SK-N-DZ (cell line): ENCODE measurements at regions not wholly inside any gene's neighbourhood (a gene's known extent, or its start where the extent isn't known, plus 50 kb on each side); places are given as distances from the start of the nearest gene placed in this dataset.

Experiments used
- DNase-seq: peaks from one replicate; pipeline ENCODE4 v3.0.0-alpha.2; 2015; ENCODE audit warnings: low spot score

DNA sequence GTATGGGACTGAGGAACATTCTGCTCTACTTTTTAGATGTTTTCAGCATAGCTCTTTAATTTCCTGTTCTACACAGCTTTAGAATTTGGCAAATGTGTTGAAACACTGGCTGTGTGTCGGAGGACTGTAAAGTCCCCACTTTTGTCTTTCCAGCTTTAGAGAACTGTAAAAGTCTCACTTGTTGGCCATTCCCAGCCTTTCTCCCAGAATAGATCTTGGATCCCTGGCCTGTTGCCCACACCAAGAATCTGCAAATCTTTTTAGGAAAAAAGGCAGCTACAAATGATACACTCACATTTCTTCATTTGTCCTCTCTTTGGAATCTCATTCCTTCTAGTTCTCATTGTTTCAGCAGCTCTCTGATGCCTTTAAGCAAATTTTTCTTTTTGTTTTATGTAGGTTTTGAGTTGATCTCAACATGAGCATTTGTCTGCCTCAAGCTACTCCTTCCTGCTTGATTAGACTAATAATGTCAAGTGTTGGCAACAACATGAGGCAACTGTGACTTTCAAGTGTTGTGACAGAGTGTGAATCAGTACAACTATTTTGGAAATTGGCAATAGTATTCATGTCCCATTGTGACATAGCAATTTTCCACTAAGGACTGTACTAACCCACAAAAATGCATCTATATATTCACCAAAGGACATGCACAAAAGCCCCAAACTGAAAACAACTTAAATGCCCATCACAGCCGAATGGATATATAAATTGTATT is 610.8 kb downstream of the EPHA4 start:
- DNase-seq, result no peak

DNA sequence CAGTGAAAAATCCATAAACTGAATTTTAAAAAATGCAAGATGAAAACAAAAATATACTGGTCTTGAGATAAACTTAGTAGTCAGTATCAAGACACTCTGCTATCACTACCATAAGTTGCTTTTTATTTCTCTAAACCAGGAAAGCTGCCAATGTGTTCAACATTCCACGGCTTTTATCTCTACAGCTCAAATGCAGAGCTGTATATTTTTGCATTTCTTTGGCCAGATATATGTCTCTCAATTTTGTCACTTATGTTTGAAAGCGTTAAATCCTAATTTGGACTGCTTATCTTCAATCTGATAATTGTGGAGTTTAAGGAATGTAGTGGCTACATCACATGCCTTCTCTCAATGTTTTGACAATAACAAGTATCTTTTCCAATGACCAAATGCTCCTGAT is 609.5 kb downstream of the EPHA4 start:
- DNase-seq, result no peak

DNA sequence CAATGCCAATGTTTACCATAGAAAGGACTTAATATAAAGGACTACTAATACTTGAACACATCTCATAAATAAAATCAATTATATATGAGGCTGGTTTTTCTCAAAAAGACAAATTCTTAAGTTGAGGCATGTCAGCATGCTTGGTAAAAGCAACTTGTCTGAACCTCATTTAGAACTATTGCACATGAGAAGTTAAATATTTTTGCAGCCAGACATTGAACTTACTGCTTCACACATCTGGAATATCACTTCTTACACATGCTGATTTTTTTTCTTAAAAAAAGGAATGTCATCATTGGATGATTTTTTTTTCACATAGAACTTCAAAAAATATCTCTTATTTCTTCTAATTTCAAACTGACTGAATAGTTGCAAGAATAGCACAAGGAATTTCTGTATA is 609.0 kb downstream of the EPHA4 start:
- DNase-seq, result no peak

DNA sequence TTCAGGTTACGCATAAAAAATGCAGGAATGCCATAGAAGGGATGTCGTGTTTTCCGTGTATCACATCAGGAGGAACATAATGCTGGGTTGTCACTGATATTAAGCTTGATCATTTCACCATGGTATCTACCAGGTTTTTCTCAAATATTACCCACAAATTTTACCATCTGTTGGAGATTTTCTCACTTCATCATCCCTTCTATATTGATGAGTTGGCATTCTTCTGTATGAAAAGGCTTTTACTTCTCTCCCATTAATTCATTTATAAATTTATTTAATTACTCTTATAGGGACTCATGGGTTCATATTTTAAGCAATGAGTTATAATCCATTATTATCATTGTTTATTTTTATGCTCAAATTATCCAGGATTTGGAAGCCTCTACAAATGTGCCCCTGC is 608.2 kb downstream of the EPHA4 start:
- DNase-seq, result no peak

DNA sequence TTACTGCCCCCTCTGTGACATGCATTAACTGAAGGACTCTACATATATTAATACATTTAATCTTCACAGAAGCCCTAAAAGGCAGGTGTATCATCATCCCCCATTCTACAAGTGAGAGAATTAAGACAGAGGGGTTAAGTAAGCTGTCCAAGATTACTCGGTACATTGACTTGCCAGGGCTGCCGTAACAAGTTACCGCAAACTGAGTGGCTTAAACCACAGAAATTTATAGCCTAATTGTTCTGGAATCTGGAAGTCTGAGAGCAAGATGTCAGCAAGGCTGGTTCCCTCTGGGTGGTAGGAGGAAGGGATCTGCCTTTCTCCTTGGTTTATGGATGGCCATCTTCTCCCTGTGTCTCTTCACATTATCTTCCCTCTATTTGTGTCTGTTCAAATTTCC is 605.5 kb downstream of the EPHA4 start:
- no peak for DNase-seq

DNA sequence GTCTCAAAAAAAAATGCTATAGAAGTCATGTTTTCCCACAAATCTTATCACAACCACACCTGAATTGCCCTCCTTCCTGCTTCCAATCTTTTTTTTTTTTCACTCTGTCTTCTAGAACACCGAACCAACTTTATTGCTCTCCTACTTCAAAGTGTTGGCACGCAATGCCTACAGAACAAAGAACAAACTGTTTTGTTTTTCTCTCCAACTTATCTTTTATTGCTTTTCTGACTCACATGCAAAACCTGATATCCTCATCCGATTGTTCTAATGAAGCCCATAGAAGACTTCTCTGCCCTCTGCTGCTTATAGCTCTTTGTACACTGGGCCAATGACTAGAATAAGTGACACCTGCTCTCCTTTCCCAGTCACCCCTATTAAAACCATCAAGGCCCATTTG is 602.8 kb downstream of the EPHA4 start:
- DNase-seq, result no peak

DNA sequence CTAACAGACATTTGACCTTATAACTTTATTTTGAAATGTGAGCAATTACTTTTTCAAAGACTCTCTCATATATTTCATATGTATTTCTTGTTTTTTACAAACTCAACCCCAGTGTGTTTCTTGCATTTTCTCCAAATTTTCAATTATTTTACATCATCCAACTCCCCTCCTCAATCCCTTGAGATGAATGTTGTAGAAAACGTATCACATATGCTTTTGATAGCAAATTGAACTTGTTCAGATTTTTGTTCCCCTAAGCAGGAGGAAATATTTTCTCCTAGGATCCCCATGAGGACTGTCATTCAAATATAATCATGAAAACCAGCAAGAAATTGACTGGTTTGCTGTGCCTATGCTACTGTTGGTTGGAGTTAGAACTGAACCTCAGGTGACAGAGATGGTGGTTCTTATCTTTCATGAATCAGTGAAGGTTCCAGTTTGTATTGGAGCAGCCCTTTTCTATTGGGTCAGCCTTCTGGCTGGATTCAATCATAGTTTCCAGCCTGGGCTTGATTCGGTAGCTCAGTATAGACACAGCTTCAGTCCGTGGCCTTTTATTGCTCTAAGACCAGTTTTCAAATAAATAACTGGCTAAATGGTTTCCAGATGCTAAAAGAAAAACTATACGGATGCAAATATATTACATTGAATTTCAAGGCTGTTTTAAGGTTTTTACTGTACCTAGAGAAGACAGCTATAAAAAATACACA is 591.0 kb downstream of the EPHA4 start:
- no peak for DNase-seq

DNA sequence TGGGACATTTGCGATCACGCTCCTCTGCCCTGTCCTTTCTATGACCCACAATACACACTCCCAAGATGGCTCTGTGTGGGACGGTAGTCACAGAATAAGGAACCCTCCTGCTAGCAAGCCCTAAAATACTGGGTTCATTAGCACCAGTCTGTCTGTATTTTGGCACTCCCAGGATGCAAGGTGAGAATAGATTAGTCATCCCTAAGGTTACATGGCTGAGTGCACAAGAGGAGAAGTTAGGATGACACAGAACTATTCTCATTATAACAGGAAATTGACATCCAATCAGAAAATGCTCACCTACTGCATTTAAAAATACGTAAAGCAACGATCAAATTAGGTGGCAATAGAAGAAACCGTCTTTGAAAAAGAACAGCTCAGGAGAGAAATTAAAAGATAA is 590.2 kb downstream of the EPHA4 start:
- no peak for DNase-seq

DNA sequence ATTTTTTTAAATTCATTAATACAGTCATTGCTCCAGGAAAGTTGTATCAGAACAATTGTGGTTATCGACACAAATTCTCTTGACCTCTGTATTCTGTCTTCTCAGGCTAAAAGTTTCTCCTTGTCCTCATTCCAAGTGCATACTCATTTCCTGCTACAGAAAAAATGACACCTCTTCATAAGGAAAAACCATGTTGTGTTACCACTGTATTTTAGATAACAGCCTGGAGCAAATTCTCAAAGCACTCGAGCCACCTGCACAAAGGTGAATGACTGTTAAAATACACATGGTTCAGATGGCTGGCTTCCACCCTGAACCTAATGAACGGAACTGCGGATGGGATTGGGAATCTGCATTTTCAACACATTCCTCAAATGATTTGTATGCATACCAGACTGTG is 586.5 kb downstream of the EPHA4 start:
- DNase-seq, result no peak

DNA sequence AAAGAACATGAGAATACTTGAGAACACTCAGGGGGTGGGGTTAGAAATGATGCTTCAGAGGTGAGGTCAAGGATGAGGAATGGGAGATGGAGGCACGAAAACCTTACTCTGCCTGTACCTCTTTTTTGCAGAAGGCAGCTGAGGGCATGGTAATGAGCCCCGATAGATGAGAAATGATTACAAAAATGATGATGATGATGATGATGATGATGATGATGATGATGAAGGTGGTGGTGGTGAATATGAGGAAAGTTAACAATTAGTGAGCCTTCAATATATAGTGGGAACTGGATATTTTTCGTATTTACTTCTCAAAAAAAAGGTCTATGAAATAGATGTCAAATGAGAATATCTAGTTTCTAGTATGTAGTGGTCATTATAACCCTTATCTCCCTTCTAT is 584.3 kb downstream of the EPHA4 start:
- DNase-seq, result no peak

DNA sequence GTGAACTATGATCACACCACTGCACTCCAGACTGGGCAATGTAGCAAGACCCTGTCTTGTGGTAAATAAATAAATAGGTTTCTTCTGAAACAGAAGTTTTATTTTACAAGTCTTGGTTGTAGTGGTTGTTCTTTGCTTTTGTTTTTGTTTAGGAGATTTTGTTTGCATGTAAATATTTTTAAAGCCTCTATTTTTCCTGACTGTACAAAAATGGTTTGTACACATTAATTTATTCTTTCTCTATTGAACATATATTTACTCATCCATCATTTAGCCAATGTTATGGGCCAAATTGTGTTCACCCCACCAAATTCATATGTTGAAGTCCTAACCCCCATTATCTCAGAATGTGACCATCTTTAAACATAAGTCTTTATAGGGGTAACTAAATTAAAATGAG is 580.1 kb downstream of the EPHA4 start:
- no peak for DNase-seq

DNA sequence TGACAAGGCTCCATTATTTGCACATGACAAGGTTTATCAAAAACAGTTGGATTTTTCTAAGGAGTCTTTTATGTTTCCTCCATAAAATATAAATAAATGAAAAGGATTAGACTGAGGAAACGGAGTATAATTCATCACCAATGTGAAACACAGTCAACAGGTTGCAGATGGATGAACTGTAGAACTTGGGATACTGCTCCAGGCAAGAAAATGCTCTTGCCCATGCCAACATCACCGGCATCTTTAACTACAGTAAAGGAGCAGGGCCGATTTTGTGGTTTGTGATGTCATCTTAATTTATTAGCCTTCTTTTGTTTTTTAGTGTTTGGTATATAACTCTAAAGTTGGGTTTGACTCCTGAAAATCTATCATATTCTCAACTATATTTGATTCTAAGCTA is 577.3 kb downstream of the EPHA4 start:
- no peak for DNase-seq

DNA sequence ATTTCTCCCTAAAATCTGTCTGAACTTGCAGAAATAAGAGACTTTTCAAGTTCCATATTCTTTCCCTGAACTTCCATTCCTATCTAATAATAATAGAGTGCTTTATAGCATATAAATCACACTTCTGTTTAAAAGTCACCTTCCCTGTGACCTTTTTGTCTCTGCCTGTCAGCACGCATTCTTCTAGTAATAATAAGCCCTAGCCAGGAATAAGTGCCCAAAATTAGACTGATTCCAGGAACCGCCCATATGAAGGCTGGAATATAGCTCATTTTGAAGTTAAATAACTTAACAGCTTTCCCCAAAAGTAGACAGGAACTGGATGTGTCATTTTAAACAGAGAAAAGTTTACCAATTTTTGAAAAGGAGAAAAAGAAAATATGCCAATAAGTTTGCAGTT is 576.5 kb downstream of the EPHA4 start:
- DNase-seq, result no peak

DNA sequence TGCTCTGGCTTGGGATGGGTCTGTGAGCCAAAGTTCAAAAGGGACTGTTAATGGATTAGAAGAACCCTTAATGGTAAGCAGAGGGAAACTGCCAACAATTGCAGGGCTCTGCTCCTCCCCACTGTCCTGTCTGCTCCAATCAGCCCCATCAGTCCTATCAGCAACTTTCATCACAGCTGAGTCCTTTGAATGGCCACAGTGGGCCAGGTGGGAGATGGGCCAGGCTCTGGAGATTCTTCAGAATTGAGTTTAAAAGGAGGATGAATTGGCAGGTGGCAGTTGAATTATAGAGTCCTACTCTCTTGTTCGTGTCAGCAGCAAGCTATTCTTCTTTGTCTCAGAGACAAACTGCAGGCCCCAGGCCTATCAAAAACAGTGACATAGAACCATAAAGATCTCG is 573.9 kb downstream of the EPHA4 start:
- peak; percentile 73 for DNase-seq

DNA sequence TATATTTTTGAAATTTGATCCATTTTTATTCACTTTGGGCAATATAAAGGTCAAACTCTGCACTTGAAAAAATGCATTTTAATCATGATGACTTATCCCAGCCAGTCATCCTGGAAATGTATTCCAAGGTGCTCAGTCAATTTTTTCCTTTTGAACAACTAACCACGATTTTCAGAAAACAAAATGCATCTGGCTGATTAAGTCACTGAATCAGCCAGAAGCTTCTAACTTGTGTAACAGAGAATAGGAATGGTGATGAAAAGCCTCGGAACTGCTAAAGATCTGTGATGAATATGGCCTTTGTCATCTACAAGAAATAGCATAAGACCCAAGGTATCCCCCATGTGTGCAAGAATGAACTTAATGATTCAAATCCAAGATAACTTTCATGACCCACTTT is 572.7 kb downstream of the EPHA4 start:
- DNase-seq, result no peak

DNA sequence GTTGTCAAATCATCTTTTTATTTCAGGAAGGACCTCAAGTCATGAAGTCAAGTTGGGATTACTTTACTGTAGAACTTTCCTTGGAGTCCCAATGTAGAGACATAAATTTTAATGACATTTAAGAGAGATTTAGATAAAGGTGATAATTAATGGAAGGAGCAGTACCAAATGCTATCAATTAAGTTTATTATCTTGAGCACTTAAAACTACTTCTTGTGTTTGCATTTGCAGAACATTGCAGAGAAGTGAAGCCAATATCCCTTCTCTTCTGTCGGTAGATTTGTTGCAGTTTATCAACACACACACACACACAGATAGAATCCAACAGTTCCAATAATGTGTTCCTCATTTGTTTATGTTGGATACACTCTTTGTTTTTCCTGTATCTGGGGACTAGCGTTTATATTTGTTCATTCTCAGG is 570.7 kb downstream of the EPHA4 start:
- DNase-seq, result no peak

DNA sequence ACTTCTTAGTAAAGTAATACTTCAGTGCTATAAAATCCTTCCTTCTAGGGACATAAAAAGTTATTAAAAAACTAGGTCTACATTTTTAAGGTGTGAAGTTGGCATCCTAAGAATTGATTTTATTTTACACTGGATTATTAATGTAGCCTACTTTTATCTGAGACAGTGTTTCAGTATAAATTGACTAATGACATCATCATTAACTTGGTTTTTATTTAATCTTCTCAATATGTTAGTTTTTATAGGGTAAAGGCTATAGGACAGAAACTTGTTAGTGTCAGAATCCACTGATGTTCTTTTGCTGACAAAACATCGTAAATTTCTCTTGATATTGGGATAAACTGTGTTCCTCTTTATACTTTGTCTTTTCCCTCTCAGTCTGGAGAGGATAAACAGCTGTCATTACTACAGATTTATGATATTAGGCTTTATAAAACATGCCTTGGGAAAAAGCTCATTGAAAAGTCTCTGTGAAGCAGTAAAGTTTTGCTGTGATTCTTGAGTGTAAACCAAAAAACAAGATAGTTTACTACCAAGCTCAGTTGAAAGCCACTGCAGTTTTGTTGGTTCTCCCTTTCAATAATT is 569.9 kb downstream of the EPHA4 start:
- DNase-seq, result no peak

DNA sequence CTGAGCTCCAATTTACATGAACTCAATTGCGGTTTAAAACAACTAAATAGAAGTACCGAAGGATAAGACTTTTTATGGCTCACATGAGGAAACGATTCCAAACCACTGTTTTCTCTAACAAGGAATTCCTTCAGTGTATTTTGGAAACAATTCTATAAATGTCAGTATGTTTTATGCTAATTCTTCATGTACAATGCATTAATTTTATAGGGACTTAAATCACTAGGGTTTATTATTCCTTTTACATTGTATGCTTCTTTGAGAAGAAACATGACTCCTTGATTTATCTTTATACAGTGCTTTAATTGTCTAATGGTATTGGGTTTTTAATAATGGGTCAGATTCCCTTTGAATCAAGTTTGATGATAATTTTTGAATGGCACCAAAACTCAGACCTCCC is 566.8 kb downstream of the EPHA4 start:
- no peak for DNase-seq

DNA sequence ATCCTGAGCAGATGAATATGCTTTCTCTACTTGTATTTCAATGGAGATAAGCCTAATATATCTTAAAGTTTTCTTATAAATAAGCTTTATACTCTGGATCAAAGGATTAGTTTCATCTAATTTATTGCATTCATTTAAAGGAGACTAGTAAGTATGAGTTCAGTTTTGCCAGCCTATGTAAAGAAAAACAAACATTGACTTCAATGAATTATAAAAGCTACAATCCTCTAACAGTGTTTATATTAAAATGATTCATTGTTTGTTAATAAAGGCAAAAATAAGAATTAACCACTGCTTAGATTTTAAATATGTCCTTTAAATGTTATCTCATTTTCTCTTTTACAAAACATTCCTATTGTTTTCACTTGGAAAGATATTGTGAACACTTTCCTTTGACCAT is 566.0 kb downstream of the EPHA4 start:
- DNase-seq, result no peak

DNA sequence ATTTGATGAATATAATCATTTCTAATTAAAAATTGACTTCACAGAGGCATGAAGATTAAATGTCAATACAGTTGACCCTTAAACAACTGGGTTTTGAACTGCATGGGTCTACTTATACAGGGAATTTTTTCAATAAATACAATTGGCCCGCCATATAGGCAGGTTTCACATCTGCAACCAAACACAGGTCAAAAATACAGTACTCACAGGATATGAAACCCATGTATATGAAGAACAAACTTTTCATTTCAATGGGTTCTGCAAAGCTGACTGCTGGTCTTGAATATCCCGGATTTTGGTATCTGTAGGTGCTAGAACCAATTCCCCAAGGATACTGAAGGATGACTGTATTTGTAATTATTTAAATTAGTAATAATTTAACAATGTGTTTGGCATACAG is 555.6 kb downstream of the EPHA4 start:
- DNase-seq, result no peak

DNA sequence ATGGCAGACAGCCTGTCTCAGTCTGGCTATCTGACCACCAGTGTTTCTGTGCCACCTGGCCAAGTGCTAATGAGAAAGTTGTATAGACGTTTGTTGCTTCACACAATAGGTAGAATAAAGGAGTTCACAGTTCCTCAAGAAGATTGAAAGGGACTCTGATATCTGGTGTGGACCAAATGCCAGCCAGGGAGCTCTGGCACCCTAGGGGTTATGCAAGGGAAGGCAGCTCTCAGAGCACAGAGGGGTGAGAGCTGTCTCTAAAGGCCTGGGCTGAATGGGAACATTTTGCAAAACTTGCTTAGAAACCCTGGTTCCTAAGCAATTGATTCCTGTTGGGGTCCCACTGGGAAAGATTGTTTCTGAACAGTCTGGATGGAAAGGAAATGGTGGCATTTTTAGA is 553.8 kb downstream of the EPHA4 start:
- no peak for DNase-seq

DNA sequence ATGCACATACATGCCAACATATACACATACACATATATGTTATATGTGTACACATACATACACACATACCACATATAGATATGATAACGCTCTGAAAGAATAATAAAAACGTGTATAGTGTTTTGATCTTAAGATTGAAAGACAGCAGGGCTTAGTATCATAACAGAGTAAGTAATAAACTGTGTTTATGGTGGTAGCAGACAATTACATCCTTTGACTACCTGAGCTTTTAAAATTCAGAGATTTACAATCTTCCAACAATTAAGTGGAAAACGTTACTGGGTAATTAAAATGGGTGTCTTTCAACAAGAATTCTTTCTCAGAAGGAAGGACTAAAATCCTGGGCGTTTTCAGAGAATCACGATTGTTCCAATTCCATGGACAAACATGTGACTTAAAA is 552.4 kb downstream of the EPHA4 start:
- no peak for DNase-seq

DNA sequence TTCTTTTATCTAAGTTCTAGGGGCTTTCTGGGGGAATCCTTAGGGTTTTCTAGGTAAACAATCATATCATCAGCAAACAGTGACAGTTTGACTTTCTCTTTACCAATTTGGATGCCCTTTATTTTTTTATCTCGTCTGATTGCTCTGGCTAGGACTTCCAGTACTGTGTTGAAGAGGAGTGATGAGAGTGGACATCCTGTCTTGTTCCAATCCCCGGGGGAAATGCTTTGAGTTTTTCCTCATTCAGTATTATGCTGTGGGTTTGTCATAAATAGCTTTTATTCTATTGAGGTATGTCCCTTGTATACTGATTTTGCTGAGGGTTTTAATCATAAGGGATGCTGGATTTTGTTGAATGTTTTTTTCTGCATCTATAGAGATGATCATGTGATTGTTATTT is 549.5 kb downstream of the EPHA4 start:
- no peak for DNase-seq
